Stimulated activated CD8-positive, alpha-beta memory T cell treated with anti-CD3 and anti-CD28 coated beads, Interleukin-4, amount 100 ng/mL, for 24 hours (primary cell): ENCODE measurements at regions not wholly inside any gene's neighbourhood (a gene's known extent, or its start where the extent isn't known, plus 50 kb on each side); places are given as distances from the start of the nearest gene placed in this dataset.

Source experiments
- DNase-seq: peaks from one replicate; pipeline ENCODE4 v3.0.0-alpha.2; 2020; ENCODE audit warnings: low read depth

DNA sequence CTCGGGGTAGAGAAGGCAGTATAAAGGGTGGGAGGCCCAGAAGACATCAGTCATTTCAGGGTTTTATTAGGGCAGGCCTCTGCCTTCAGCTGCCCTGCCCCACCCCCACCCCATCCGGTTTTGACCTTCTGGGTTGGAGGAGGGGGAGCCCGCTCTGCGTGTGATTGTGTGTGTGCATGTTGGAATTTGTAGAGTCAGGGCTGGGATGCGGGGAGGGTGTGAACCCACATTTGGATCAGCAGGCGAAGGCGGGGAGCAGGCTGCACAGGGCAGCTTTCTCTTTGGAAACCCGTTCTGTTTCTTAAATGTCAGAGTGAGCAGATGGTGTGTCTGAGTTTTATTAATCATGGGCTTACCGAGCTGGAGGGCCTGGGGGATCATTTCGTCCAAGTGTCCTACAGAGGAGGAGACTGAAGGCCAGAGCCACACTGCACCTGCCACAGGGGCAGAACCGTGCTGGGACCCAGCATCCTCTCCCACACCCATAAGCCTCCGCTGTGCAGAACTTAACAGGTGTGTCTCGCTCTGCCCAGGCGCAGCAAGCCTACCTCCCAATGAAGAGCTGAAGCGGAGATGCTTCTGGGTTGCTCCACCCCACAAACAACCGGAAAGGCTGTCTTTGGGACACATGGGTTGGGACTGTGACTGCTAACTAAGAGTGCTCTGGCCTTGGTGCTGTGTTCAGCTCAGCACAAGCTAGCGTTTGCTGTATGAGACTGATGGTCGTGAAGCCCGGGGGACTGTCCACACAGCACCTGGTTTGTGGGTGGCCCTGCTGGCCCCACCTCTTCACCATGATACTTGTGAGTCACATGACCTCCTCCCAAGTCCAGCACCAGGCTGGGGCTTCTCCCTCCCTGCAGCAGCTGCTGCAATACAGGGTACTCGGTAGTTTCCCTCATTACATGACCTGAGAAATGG, 70.9 kb upstream of the GSE1 start:
- DNase-seq = no peak

DNA sequence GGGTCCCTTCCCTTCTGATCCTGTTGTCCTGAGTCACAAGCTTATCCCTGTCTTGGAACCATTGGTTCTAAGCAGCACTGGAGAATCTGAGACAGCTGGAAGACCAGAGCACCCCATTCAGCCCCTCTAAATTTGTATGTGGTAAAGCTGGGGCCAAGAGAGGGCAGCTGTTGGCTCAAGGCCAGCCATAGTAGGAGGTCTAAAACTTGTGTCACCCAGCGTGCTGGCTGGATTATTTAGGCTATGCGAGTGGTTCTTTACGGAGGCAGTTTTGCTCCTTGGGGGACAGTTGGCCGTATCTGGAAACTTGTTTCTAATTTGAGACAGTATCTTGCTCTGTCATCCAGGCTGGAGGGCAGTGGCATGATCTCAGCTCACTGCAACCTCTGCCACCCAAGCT, 69.6 kb upstream of the GSE1 start:
- no peak for DNase-seq

DNA sequence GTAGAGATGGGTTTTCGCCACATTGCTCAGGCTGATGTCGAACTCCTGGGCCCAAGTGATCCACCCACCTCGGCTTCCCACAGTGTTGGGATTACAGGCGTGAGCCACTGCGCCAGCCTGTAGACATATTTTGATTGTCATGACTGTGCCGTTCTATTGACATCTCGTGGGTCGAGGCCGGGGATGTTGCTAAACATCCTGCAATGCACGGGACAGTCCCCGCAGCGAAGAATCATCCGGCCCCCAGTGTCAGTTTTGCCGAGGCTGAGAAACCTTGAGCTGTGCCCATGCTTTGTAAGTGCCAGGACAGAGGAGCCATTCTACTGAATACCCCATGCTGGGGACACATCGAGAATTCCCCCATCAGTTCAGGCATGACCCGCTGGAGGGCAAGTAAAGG, 69.1 kb upstream of the GSE1 start:
- DNase-seq = no peak

DNA sequence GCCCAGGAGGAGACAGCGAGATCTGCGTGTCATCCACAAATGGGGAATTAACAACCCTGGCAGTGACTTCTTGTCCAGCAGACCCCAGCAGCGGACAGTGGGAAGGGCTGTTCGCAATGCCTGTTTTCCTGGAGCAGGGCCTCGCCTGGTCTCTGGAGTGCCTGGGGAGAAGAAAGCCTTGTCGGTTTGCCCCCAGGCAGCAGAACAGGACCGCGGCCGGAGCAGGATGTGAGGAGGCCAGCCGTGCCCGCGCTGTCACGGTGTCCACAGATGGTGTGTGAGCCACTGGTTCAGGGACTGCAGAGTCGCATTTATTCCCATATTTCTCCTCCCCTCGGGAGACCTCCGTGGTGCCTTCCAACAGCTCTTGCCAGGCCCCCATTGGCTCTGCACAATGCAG, 68.5 kb upstream of the GSE1 start:
- DNase-seq = no peak

GRCh38 chr16:85545227-85545818, 67.8 kb upstream of the GSE1 start:
- no peak for DNase-seq

- no peak for DNase-seq
Observed at GRCh38 chr16:85546585-85547447, 66.3 kb upstream of the GSE1 start.

DNA sequence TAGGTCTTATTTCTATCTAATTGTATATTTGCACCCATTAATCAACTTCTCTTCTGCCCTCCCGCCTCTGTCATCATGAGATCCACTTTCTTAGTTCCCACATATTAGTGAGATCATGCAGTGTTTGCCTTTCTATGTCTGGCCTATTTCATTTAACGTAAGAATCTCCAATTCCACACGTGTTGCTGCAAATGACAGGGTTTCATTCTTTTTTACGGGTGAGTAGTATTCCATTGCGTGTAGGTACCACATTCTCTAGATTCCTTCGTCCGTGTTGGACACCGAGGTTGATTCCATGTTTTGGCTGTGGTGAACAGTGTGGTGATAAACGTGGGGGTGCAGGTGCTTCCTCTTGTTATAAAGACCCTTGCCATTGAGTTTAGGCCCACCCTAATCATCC, 64.7 kb upstream of the GSE1 start:
- DNase-seq = no peak

- DNase-seq = no peak
Observed at GRCh38 chr16:85549766-85550421, 63.2 kb upstream of the GSE1 start.

- no peak for DNase-seq
Observed at GRCh38 chr16:85550422-85550864, 62.7 kb upstream of the GSE1 start.

DNA sequence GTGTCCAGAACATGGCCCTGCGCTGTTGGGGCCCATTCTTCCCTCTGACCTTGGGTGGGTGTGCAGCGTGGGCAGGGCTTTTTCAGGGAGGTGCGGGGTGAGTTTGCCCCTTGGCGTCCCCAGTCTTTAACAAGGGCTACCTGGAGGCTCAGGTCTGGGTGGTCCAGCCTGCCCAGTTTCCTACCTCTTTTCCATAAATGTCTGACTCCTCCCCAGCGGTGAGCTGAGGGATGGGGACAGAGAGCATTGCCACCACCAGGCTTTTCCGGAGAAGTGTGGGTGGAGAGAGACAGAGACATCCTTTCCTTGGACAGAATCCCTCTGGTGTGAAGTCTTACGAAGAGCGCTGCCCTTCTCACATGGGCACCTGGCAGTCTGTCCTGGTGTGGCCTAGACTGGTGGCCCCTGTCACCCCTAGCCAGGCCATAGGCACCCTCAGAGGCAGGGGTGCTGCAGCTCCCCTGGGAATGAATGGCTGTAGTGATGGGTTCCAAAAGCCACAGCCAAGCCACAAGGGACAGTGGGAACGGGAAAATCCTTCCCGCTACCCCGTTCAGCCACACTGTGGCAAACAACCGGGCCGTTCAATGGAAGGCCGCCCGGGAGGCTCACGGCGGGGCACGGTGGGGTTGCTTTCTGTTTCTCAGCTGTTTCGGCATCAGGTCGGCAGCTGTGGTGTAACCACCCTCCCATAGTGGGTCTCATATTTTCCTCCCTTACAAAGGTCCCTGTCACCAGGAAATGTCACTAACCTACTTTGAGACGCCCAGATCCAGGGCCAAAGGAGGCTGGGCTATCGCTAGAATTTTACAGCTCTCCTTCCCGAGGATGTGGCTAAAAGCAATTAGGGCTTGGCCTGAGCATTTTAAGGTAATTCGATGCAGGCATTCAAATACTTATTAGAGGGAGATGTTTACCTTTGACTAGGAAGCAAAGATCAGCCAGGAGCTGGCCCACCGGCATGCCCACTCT, 61.9 kb upstream of the GSE1 start:
- DNase-seq = peak; percentile 36

DNA sequence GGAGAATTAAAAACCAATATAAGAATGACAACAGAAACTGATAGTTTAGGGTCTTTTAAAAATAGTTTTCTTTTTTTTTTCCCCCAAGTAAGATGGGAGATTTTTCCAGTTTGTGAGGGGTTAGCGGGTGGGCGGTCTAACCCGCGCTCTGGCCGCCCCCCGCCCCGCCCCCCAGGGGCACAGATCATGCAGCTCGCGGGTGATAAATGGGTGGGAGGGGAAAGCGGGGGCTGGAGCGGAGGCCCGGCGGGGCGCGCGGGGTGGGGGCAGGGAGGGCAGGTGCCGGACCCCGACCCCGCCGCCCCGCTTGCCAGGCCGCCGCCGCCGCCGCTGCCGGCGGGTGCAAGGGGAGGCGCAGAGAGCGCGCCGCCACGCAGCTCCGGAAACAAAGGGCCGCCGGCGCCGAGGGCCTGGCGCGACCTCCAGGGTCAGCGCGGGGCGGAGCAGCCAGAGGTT, 60.1 kb upstream of the GSE1 start:
- DNase-seq = no peak

DNA sequence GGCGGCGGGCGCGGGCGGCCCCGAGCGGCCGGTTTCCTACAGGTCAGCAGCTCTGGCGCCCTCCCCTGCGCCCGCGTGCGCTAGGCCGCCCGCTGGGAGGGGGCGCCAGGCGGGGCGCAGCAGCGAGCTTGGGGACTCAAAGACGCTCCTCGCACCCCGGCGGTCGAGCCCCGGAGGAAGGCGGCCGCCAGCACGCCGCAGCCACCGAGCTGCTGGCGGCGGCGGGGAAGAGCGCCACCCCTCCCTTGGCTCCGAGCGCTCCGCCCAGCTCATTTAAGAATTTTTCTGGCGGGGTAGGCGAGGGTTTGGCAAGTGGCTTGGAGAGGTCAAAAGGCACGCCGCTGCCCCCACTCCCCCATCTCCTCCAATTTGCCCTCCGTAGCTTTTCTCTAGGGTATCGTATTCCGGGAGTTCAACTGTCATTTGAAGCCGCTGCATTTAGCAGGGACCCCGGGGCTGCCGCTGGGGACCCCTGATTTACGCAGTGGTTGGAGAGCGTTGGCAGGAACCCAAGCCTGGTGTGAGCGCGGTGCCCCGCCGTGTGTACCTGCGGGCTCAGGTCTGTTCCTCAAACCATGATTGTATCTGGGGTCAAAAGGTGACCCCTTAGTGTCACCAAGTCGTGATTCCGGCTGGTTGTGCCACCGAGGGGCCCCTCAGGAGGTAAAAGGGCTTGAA, 59.5 kb upstream of the GSE1 start:
- no peak for DNase-seq

DNA sequence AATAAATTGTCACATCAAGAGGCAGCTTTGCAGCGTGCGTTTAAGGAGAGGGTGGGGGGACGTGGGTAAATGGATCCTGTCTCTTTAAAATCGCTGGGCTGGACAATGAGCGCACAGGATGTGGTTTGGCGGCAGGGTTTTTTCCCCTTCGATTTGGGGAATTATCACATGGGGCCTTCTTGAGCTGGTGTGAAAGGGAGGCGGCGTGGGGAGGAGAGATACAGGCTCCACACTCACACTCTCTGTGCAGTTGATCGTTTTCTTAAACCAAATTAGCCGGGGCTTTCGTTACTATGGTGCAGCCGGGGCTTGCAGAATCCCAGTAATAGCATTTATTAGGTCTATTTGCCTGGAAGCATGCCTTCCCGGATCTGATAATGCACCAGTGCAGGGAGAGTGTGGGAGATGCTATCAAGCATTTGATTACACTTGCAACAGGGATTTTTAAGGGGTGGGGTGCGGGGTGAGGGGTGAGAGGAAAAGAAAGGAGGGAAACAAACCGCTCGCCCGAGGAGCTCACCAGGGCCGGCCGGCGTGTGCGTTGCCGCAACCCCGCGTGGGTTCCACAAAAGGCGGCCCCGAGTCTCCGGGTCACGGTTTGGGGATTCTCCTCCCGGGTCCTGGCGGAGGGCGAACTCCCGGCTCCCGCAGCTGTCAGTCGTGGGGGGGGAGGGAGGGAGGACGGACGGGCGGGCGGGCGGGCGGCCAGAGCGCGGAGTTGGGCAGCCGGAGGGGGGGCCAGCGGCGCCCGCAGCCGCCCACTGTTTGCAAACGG, 58.8 kb upstream of the GSE1 start:
- peak; percentile 72 for DNase-seq

- peak; percentile 56 for DNase-seq
Observed at GRCh38 chr16:85554889-85555718, 58.0 kb upstream of the GSE1 start.

GRCh38 chr16:85555719-85556455, 57.2 kb upstream of the GSE1 start:
- DNase-seq = no peak

DNA sequence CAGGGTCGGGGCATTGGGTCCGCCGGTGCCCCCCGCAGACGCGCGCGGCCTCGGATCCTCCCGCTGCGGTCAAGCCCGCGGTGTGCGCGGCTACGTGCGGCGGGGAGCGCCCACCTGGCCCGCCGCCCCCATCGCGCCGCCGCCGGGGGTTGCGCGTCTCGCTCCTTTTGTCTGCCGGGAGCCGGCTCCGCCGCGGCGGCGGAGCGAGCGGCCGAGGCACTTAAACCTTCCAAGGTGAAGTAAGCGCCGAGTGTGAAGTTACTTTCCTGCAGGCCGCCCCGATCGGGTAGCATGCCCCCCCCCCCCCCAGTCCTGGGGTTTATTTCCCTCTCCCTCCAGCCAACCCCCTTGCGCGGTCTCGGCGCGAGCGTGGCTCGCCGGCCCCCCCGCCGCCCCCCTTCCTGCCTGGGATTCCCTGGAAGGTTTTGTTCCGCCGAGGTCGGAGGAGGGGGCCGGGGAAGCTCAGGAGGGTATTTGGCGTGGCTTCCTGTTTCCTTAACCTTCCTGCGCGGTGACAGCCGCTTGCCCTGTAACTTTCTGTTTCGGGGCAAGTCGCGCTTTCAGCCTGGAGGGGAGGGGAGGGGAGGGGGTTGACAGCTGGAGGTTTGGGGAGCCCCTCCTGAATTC, 56.6 kb upstream of the GSE1 start:
- DNase-seq = peak; percentile 45
